OCI-LY7 (cell line): ENCODE measurements at regions not wholly inside any gene's neighbourhood (a gene's known extent, or its start where the extent isn't known, plus 50 kb on each side); places are given as distances from the start of the nearest gene placed in this dataset.

Experiments
- BruUV-seq: library from RNA; stranded (reverse); fragments of 400-500 nt; replicated peaks from 2 replicates; lab custom pipeline; 2021; lab: Mats Ljungman, UMichigan
- CTCF ChIA-PET: fragments of 300-600 bp; sonication (Branson Sonifier 250); formaldehyde crosslinking; loops from one replicate; lab custom pipeline; 2022; ENCODE audit warnings: antibody characterized with exemption; ENCODE audit not compliant: unreplicated experiment; lab: Charles Lee
- POLR2A ChIA-PET: fragments of 300-600 bp; sonication (Branson Sonifier 250); formaldehyde crosslinking; loops from one replicate; lab custom pipeline; 2022; ENCODE audit warnings: antibody characterized with exemption; lab: Charles Lee
- DNase-seq: peaks from one replicate; pipeline ENCODE4 v3.0.0-alpha.2; 2015; ENCODE audit warnings: low spot score
- H2AFZ ChIP-seq: fragments of 200-600 bp; sonication (generic), shearing (Covaris generic); 2 replicates; pipeline ENCODE4 v1.6.1; 2014; ENCODE audit warnings: mild to moderate bottlenecking, antibody characterized with exemption, low read length, moderate library complexity
- H3K27ac ChIP-seq: fragments of 200-600 bp; sonication (generic); 2 replicates; pipeline ENCODE4 v1.5.1; 2014; ENCODE audit warnings: mixed run types, low read depth, mild to moderate bottlenecking, moderate library complexity, low read length, inconsistent platforms; ENCODE audit not compliant: poor library complexity, severe bottlenecking
- H3K36me3 ChIP-seq: fragments of 200-600 bp; sonication (generic); 2 replicates; pipeline ENCODE4 v1.6.1; 2014; ENCODE audit warnings: mild to moderate bottlenecking, antibody characterized with exemption, low read length, moderate library complexity, mixed read lengths; ENCODE audit not compliant: insufficient read depth
- H3K4me1 ChIP-seq: fragments of 200-600 bp; sonication (generic); 2 replicates; pipeline ENCODE4 v1.5.1; 2014; ENCODE audit warnings: mild to moderate bottlenecking, low read length; ENCODE audit not compliant: insufficient read depth, poor library complexity, severe bottlenecking
- H3K4me2 ChIP-seq: fragments of 200-600 bp; sonication (generic); 2 replicates; pipeline ENCODE4 v1.6.1; 2014; ENCODE audit warnings: mild to moderate bottlenecking, low read length
- H3K4me3 ChIP-seq: fragments of 200-600 bp; sonication (generic); 2 replicates; pipeline ENCODE4 v1.5.1; 2014; ENCODE audit warnings: mild to moderate bottlenecking, low read depth, low read length; ENCODE audit not compliant: poor library complexity, severe bottlenecking
- H3K79me2 ChIP-seq: fragments of 200-600 bp; sonication (generic); 2 replicates; pipeline ENCODE4 v1.6.1; 2016; ENCODE audit warnings: low read depth, mild to moderate bottlenecking, low read length, moderate library complexity, mixed read lengths; ENCODE audit not compliant: insufficient read depth
- H3K9me2 ChIP-seq: fragments of 200-600 bp; sonication (generic); 2 replicates; pipeline ENCODE4 v1.6.1; 2016; ENCODE audit warnings: mild to moderate bottlenecking, low read length, mixed read lengths; ENCODE audit not compliant: insufficient read depth
- H3K9me3 ChIP-seq: fragments of 200-600 bp; sonication (generic); 2 replicates; pipeline ENCODE4 v1.6.1; 2014; ENCODE audit warnings: mild to moderate bottlenecking, mixed run types, low read length, mixed read lengths
- H4K20me1 ChIP-seq: fragments of 200-600 bp; sonication (generic); 2 replicates; pipeline ENCODE4 v1.6.1; 2014; ENCODE audit warnings: mild to moderate bottlenecking, antibody characterized with exemption, low read length, moderate library complexity, mixed read lengths; ENCODE audit not compliant: insufficient read depth
- CTCF ChIP-seq: fragments of 200-600 bp; sonication (generic); conservative IDR thresholded peaks from 2 replicates; pipeline ENCODE4 v1.5.1; 2014; ENCODE audit warnings: mild to moderate bottlenecking, antibody characterized with exemption, low read length, moderate library complexity, mixed read lengths
- EZH2phosphoT487 ChIP-seq: fragments of 200-600 bp; sonication (generic); IDR thresholded peaks from 2 replicates; pipeline ENCODE4 v1.6.1; 2018; ENCODE audit warnings: low read depth, borderline replicate concordance, mild to moderate bottlenecking, mixed run types, antibody characterized with exemption, low read length, moderate library complexity, mixed read lengths
- intact Hi-C: fragments of 100-400 bp; cut with micrococcal nuclease; formaldehyde crosslinking; loops from one replicate; pipeline ENCODE4 v1.10.0; 2022; ENCODE audit not compliant: unreplicated experiment

GRCh38 chr10:123521076-123521475 is 145.1 kb upstream of the GPR26 start:
- no peaks in the 10 kb centered on the region for H3K36me3 ChIP-seq
- H3K4me1 ChIP-seq = peaks cover 11% of the 10 kb centered on the region
- no peaks in the 10 kb centered on the region for H3K9me3 ChIP-seq
- no peak overlapping the region for H3K4me3 ChIP-seq
- POLR2A ChIA-PET = no interaction called here
- BruUV-seq = no TSS peak
- DNase-seq = no peak
- no peak overlapping the region for H2AFZ ChIP-seq
- intact Hi-C loops = no loop called here
- CTCF ChIA-PET = interaction anchor here (1.0 kb wide), 1 partner anchor 22 kb away, joined by 3 read pairs; no protein-coding TSS in a partner anchor
- no peaks in the 10 kb centered on the region for H4K20me1 ChIP-seq
- no peak overlapping the region for H3K27ac ChIP-seq
- no peak overlapping the region for H3K4me2 ChIP-seq
- no peaks in the 10 kb centered on the region for H3K9me2 ChIP-seq
- H3K79me2 ChIP-seq = no peaks in the 10 kb centered on the region
- TF ChIP-seq CTCF = no peak

GRCh38 chr10:123521556-123521955 is 144.6 kb upstream of the GPR26 start:
- H3K9me2 ChIP-seq = no peaks in the 10 kb centered on the region
- H3K9me3 ChIP-seq = no peaks in the 10 kb centered on the region
- no peak overlapping the region for H3K4me3 ChIP-seq
- intact Hi-C loops = no loop called here
- TF ChIP-seq CTCF (no peak), EZH2phosphoT487 (no peak)
- H3K27ac ChIP-seq = no peak overlapping the region
- no peaks in the 10 kb centered on the region for H3K36me3 ChIP-seq
- ChIA-PET CTCF (interaction anchor here (1.0 kb wide), 1 partner anchor 22 kb away, joined by 3 read pairs; no protein-coding TSS in a partner anchor), POLR2A (no interaction called here)
- no peak overlapping the region for H2AFZ ChIP-seq
- DNase-seq = no peak
- H3K4me2 ChIP-seq = no peak overlapping the region
- no peaks in the 10 kb centered on the region for H3K79me2 ChIP-seq
- BruUV-seq = no TSS peak
- peaks cover 11% of the 10 kb centered on the region for H3K4me1 ChIP-seq
- no peaks in the 10 kb centered on the region for H4K20me1 ChIP-seq

- Histone ChIP-seq H3K9me3 (no peaks in the 10 kb centered on the region), H4K20me1 (no peaks in the 10 kb centered on the region), H3K9me2 (no peaks in the 10 kb centered on the region), H3K4me1 (peaks cover 11% of the 10 kb centered on the region), H2AFZ (no peak overlapping the region; the same call in 1 of the 2 replicates), H3K79me2 (no peaks in the 10 kb centered on the region), H3K27ac (no peak overlapping the region), H3K36me3 (no peaks in the 10 kb centered on the region), H3K4me2 (peak overlapping the region; percentile 24; the same call in 1 of the 2 replicates), H3K4me3 (no peak overlapping the region)
- no TSS peak for BruUV-seq
- intact Hi-C loops = no loop called here
- ChIA-PET POLR2A (no interaction called here), CTCF (interaction anchor here (0.5 kb wide), 1 partner anchor 59 kb away, joined by 4 read pairs; no protein-coding TSS in a partner anchor)
- peak; percentile 37 for DNase-seq
- TF ChIP-seq EZH2phosphoT487 (no peak), CTCF (no peak)
Measured at GRCh38 chr10:123522702-123523312, 143.3 kb upstream of the GPR26 start.
